HG02884 (cell line): ENCODE measurements at regions not wholly inside any gene's neighbourhood (a gene's known extent, or its start where the extent isn't known, plus 50 kb on each side); places are given as distances from the start of the nearest gene placed in this dataset.
A peak's percentile ranks its signal among the peaks of the same experiment; 100 is the strongest.
"Not testable (repeated sequence)": the region's sequence is repeated elsewhere in the genome, so short reads cannot be mapped to it uniquely, and the experiment has no call there.

ENCODE experiments used
- ATAC-seq: cut with Tn5 transposase; IDR thresholded peaks from one replicate; pipeline ENCODE4 v1.9.1; 2021; ENCODE audit warnings: mild to moderate bottlenecking, moderate library complexity; ENCODE audit not compliant: unreplicated experiment

- no peak for ATAC-seq
Measured at GRCh38 chr16:10232757-10233156, 50.5 kb upstream of the GRIN2A start.

GRCh38 chr16:10239640-10240039 is 57.4 kb upstream of the GRIN2A start:
- ATAC-seq: no peak

- ATAC-seq: no peak
Measured at GRCh38 chr16:10240854-10241613, 58.8 kb upstream of the GRIN2A start.

GRCh38 chr16:10242097-10242496 is 59.9 kb upstream of the GRIN2A start:
- ATAC-seq: no peak

- ATAC-seq: peak; percentile 71
Measured at GRCh38 chr16:10242916-10243315, 60.7 kb upstream of the GRIN2A start.

- ATAC-seq: no peak
Measured at GRCh38 chr16:10245002-10245401, 62.8 kb upstream of the GRIN2A start.

- no peak for ATAC-seq
Measured at GRCh38 chr16:10250137-10250828, 68.1 kb upstream of the GRIN2A start.

GRCh38 chr16:10252155-10252554 is 69.9 kb upstream of the GRIN2A start:
- ATAC-seq: no peak

- no peak for ATAC-seq
Measured at GRCh38 chr16:10253409-10253808, 71.2 kb upstream of the GRIN2A start.

- no peak for ATAC-seq
Measured at GRCh38 chr16:10255728-10256127, 73.5 kb upstream of the GRIN2A start.

- ATAC-seq: no peak
Measured at GRCh38 chr16:10256784-10257641, 74.8 kb upstream of the GRIN2A start.

- ATAC-seq: not testable (repeated sequence)
Measured at GRCh38 chr16:10257642-10258251, 75.5 kb upstream of the GRIN2A start.

- not testable (repeated sequence) for ATAC-seq
Measured at GRCh38 chr16:10258930-10259603, 76.8 kb upstream of the GRIN2A start.

GRCh38 chr16:10261077-10261476 is 78.8 kb upstream of the GRIN2A start:
- ATAC-seq: no peak

GRCh38 chr16:10261526-10261925 is 79.3 kb upstream of the GRIN2A start:
- ATAC-seq: not testable (repeated sequence)

GRCh38 chr16:10262377-10263132 is 80.3 kb upstream of the GRIN2A start:
- no peak for ATAC-seq

GRCh38 chr16:10265770-10266615 is 83.8 kb upstream of the GRIN2A start:
- ATAC-seq: no peak

- peak; percentile 80 for ATAC-seq
Measured at GRCh38 chr16:10266809-10267208, 84.6 kb upstream of the GRIN2A start.

- no peak for ATAC-seq
Measured at GRCh38 chr16:10269632-10270031, 87.4 kb upstream of the GRIN2A start.
